ENCODE measurements at regions not wholly inside any gene's neighbourhood (a gene's known extent, or its start where the extent isn't known, plus 50 kb on each side); places are given as distances from the start of the nearest gene placed in this dataset.

- TF ChIP-seq CTCF (IDR thresholded peaks at IDR 0.05), result no peak
- TF ChIP-seq EZH2 (IDR thresholded peaks at IDR 0.05), result no peak
- TF ChIP-seq EZH2phosphoT487 (IDR thresholded peaks at IDR 0.05), result no peak
Measured at GRCh38 chr4:37531151-37531550, 155.0 kb downstream of the RELL1 start.

Data from neural progenitor cell (in vitro differentiated cells).